OCI-LY3 (cell line): ENCODE measurements at regions not wholly inside any gene's neighbourhood (a gene's known extent, or its start where the extent isn't known, plus 50 kb on each side); places are given as distances from the start of the nearest gene placed in this dataset.

Experiments
- H2AFZ ChIP-seq: fragments of 200-600, 300-600 bp; shearing (Covaris generic); 2 replicates; pipeline ENCODE4 v1.6.0; 2014; ENCODE audit warnings: antibody characterized with exemption, low read depth, low read length
- H3K27ac ChIP-seq: fragments of 200-600, 300-600 bp; sonication (generic); 2 replicates; pipeline ENCODE4 v1.5.1; 2014; ENCODE audit warnings: mild to moderate bottlenecking, low read length, moderate library complexity, mixed read lengths
- H3K27me3 ChIP-seq: fragments of 200-600, 300-600 bp; sonication (generic); 2 replicates; pipeline ENCODE4 v1.6.1; 2014; ENCODE audit warnings: low read depth, low read length, mixed read lengths
- H3K36me3 ChIP-seq: fragments of 200-600, 300-600 bp; sonication (generic); replicated peaks from 2 replicates; pipeline ENCODE3; 2014; ENCODE audit warnings: low read depth, low read length, mixed read lengths
- H3K4me1 ChIP-seq: fragments of 300-600, 200-600 bp; sonication (generic); 2 replicates; pipeline ENCODE4 v1.6.1; 2014; ENCODE audit warnings: low read length, mixed read lengths
- H3K4me2 ChIP-seq: fragments of 200-600, 300-600 bp; sonication (generic); 2 replicates; pipeline ENCODE4 v1.6.1; 2014; ENCODE audit warnings: low read length, mixed read lengths
- H3K4me3 ChIP-seq: fragments of 300-600, 200-600 bp; sonication (generic); 2 replicates; pipeline ENCODE4 v1.5.1; 2014; ENCODE audit warnings: antibody characterized with exemption, mild to moderate bottlenecking, low read length, moderate library complexity
- H3K79me2 ChIP-seq: fragments of 300-600, 200-600 bp; shearing (Covaris generic); 2 replicates; pipeline ENCODE4 v1.6.1; 2014; ENCODE audit warnings: mild to moderate bottlenecking, low read length, mixed read lengths
- H3K9ac ChIP-seq: fragments of 300-600, 200-600 bp; shearing (Covaris generic); 2 replicates; pipeline ENCODE4 v1.6.0; 2014; ENCODE audit warnings: mild to moderate bottlenecking, low read length, moderate library complexity
- H3K9me3 ChIP-seq: fragments of 200-600, 300-600 bp; shearing (Covaris generic); 2 replicates; pipeline ENCODE4 v1.6.1; 2014; ENCODE audit warnings: low read length, mixed read lengths; ENCODE audit not compliant: insufficient read depth
- H4K20me1 ChIP-seq: fragments of 200-600, 300-600 bp; sonication (generic); 2 replicates; pipeline ENCODE4 v1.6.1; 2016; ENCODE audit warnings: low read length, mixed read lengths; ENCODE audit not compliant: insufficient read depth
- EZH2phosphoT487 ChIP-seq: fragments of 200-600 bp; shearing (Covaris generic); IDR thresholded peaks from 2 replicates; pipeline ENCODE4 v1.6.1; 2018; ENCODE audit warnings: antibody characterized with exemption, mixed run types, low read depth
- TF ChIP-seq, protein P1 (sequence below): fragments of 200-600, 300-600 bp; sonication (generic); IDR thresholded peaks from 2 replicates; pipeline ENCODE4 v1.5.1; 2014; ENCODE audit warnings: antibody characterized with exemption, low read length, low read depth

DNA sequence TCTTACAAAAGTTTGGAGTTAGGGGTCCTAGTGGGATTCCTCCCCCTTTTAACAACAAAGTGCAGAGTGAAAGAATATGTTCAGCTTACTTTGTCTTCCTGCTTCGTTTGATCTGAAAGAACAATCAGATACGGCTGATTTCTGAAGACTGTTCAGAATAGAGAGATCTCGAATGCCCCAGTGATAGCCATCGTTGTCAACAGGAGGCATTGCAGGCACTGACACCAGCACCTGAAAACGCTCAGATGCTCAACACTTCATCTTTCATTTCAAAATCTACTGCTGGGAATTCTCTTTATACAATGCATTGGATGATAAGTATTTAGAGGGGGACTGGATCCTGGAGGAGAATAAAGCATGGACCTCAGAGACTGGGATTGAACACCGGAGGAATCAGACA, 186.3 kb upstream of the TENM3 start:
- Histone ChIP-seq H3K27me3 (no peaks in the 10 kb centered on the region), H3K4me1 (no peaks in the 10 kb centered on the region), H2AFZ (no peak overlapping the region), H3K4me2 (no peak overlapping the region), H4K20me1 (no peaks in the 10 kb centered on the region), H3K9ac (no peak overlapping the region), H3K79me2 (no peaks in the 10 kb centered on the region), H3K9me3 (no peaks in the 10 kb centered on the region), H3K27ac (no peak overlapping the region), H3K4me3 (no peak overlapping the region), H3K36me3 (no peaks in the 10 kb centered on the region)
- no peak for TF ChIP-seq EZH2phosphoT487
- TF ChIP-seq, protein P1, sequence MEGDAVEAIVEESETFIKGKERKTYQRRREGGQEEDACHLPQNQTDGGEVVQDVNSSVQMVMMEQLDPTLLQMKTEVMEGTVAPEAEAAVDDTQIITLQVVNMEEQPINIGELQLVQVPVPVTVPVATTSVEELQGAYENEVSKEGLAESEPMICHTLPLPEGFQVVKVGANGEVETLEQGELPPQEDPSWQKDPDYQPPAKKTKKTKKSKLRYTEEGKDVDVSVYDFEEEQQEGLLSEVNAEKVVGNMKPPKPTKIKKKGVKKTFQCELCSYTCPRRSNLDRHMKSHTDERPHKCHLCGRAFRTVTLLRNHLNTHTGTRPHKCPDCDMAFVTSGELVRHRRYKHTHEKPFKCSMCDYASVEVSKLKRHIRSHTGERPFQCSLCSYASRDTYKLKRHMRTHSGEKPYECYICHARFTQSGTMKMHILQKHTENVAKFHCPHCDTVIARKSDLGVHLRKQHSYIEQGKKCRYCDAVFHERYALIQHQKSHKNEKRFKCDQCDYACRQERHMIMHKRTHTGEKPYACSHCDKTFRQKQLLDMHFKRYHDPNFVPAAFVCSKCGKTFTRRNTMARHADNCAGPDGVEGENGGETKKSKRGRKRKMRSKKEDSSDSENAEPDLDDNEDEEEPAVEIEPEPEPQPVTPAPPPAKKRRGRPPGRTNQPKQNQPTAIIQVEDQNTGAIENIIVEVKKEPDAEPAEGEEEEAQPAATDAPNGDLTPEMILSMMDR, result no peak

DNA sequence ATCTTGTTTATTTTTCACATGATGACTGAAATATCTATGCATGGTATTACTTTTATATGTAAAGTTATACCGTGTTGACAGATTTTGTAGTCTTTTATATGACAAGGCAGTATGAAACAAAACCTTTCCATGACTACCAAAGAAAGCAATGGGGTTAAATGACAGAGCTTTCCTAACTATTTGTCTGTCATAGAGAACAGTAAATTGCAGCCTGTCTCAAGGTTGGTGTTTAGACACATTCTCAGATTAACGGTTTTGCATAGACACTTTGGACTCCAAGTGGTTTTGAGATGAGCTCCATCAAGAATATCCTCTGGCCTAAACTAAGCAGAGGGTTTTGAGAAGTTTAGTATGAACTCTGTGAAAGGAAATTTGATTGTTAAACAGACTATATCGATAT, 180.7 kb upstream of the TENM3 start:
- Histone ChIP-seq H3K9ac (no peak overlapping the region), H3K4me1 (no peaks in the 10 kb centered on the region), H4K20me1 (no peaks in the 10 kb centered on the region), H3K27me3 (no peaks in the 10 kb centered on the region), H3K27ac (no peak overlapping the region), H3K9me3 (peaks cover 5% of the 10 kb centered on the region; the same call in 1 of the 2 replicates), H3K4me2 (no peak overlapping the region), H3K79me2 (no peaks in the 10 kb centered on the region), H3K36me3 (no peaks in the 10 kb centered on the region), H2AFZ (no peak overlapping the region), H3K4me3 (no peak overlapping the region)
- TF ChIP-seq, protein P1, result no peak
- no peak for TF ChIP-seq EZH2phosphoT487

DNA sequence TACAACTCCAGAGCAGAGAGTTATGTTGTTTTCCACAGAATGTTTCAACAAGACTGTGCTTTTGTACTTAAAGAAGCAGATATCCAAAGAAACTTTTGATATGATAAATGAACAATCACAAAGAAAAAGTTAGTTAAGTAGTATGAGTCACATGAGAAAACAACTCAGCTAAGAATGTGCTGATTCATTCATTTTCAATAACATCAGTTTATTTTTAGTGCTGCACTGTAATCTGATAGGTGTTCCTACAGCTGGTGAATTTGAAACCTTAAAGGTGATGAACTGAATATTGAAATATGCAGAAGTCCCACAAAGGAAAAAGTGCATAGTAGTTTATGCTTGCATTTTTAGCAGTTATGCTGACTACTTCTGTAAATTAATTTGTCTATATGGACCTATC, 180.3 kb upstream of the TENM3 start:
- Histone ChIP-seq H3K36me3 (no peaks in the 10 kb centered on the region), H2AFZ (no peak overlapping the region), H3K79me2 (no peaks in the 10 kb centered on the region), H4K20me1 (no peaks in the 10 kb centered on the region), H3K27me3 (no peaks in the 10 kb centered on the region), H3K4me3 (no peak overlapping the region), H3K9ac (no peak overlapping the region), H3K4me2 (no peak overlapping the region), H3K4me1 (no peaks in the 10 kb centered on the region), H3K9me3 (peaks cover 5% of the 10 kb centered on the region; the same call in 1 of the 2 replicates), H3K27ac (no peak overlapping the region)
- TF ChIP-seq, protein P1, result no peak
- TF ChIP-seq EZH2phosphoT487, result no peak

DNA sequence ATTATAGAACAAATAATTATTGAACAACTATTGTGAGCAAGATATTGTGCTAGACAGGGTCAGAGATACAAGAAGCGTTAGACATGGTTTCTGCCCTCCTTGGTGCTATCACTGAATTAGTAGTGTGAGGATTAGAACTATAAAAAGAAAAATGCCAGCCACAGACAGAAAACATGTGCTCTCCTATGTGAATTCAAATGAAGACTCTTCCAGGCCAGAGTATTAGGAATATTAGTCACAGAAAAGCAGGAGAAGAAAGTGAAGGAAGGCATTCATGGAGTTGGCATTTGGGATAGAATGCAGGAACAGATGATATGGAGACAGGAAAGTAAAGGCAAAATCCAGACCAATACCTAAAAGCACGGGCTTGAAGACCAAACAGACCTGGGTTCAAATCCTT, 179.6 kb upstream of the TENM3 start:
- Histone ChIP-seq H3K9ac (no peak overlapping the region), H4K20me1 (no peaks in the 10 kb centered on the region), H3K27ac (no peak overlapping the region), H3K79me2 (no peaks in the 10 kb centered on the region), H2AFZ (no peak overlapping the region), H3K4me3 (no peak overlapping the region), H3K4me1 (peaks cover 6% of the 10 kb centered on the region), H3K4me2 (no peak overlapping the region), H3K27me3 (no peaks in the 10 kb centered on the region), H3K9me3 (peaks cover 5% of the 10 kb centered on the region; the same call in 1 of the 2 replicates), H3K36me3 (no peaks in the 10 kb centered on the region)
- TF ChIP-seq, protein P1, result no peak
- TF ChIP-seq EZH2phosphoT487, result no peak
